ENCODE measurements at regions not wholly inside any gene's neighbourhood (a gene's known extent, or its start where the extent isn't known, plus 50 kb on each side); places are given as distances from the start of the nearest gene placed in this dataset.

DNA sequence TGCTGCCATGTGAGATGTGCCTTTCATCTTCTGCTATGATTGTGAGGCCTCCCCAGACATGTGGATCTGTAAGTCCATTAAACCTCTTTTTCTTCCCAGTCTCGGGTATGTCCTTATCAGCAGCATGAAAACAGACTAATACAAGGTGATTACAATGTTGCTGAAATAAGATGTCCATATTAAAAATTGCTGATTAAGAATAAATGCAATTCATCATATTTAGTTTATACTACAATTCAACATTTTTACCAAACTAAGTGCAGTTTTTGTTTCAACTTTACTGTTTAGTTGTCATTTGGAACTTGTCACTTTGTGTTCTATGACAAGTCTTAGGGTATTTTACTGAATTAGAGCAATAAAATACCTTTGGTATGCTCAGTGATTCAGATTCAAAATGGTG is 127.6 kb upstream of the TMCO5A start:
- Histone ChIP-seq H3K27me3 (ENCODE audit: insufficient read depth, low read depth, severe bottlenecking) (no peaks in the 10 kb centered on the region), H3K27ac (no peak overlapping the region)
- TF ChIP-seq, protein P1, sequence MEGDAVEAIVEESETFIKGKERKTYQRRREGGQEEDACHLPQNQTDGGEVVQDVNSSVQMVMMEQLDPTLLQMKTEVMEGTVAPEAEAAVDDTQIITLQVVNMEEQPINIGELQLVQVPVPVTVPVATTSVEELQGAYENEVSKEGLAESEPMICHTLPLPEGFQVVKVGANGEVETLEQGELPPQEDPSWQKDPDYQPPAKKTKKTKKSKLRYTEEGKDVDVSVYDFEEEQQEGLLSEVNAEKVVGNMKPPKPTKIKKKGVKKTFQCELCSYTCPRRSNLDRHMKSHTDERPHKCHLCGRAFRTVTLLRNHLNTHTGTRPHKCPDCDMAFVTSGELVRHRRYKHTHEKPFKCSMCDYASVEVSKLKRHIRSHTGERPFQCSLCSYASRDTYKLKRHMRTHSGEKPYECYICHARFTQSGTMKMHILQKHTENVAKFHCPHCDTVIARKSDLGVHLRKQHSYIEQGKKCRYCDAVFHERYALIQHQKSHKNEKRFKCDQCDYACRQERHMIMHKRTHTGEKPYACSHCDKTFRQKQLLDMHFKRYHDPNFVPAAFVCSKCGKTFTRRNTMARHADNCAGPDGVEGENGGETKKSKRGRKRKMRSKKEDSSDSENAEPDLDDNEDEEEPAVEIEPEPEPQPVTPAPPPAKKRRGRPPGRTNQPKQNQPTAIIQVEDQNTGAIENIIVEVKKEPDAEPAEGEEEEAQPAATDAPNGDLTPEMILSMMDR (IDR thresholded peaks at IDR 0.05; ENCODE audit: low read depth, low read length), result no peak

DNA sequence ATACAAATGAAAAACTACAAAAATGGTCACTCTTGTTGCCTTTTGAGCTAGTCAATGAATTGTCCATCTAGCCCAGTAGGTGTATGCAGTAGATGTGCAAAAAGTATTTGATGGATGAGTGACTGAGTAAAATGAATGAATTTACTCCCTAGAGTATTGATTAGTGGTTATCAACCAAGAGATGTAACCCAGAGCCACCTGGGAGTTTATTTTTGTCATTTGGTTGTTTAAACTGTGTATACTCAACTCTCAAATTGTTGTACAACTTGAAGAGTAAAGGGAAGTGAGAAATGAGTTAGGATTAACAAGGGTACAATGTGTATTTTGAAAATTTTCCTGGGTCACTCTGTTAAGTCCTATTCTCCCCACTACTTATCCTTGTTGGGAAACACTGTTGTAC is 124.1 kb upstream of the TMCO5A start:
- H3K27me3 ChIP-seq (ENCODE audit: insufficient read depth, low read depth, severe bottlenecking), result no peaks in the 10 kb centered on the region

More for the DNA sequence above, 127.6 kb upstream of the TMCO5A start:
- no peaks in the 10 kb centered on the region for H3K36me3 ChIP-seq
- H3K9me3 ChIP-seq (ENCODE audit: severe bottlenecking), result no peaks in the 10 kb centered on the region
- DNase-seq, result no peak
- H3K4me3 ChIP-seq (ENCODE audit: low read depth, low read length), result no peak overlapping the region

DNA sequence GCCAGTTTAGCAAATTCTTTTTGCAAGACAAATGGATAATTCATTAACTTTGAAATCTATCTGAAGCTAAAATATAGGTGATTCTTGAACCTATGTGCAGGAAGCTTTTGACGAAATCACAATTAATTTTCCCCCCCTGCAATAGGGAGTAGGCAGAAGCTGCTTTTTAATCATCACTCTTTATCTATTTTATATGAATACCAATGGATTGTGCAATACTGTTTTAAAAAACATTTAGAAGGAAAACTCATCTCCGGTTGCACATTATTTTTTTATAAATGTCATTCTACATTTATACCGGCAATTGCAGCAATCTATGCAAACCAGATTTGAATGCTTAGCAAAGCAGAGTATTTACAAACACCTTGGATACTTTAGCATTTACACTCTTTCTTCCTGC is 121.1 kb upstream of the TMCO5A start:
- no peak overlapping the region for H3K27ac ChIP-seq
- no peaks in the 10 kb centered on the region for H3K27me3 ChIP-seq (ENCODE audit: insufficient read depth, low read depth, severe bottlenecking)
- no peak overlapping the region for H3K4me3 ChIP-seq (ENCODE audit: low read depth, low read length)
- TF ChIP-seq, protein P1 (IDR thresholded peaks at IDR 0.05; ENCODE audit: low read depth, low read length), result no peak
- H3K9me3 ChIP-seq (ENCODE audit: severe bottlenecking), result no peaks in the 10 kb centered on the region
- no peak for DNase-seq
- H3K36me3 ChIP-seq, result no peaks in the 10 kb centered on the region

More for the DNA sequence above, 124.1 kb upstream of the TMCO5A start:
- no peak for DNase-seq
- TF ChIP-seq, protein P1 (IDR thresholded peaks at IDR 0.05; ENCODE audit: low read depth, low read length), result no peak
- Histone ChIP-seq H3K36me3 (no peaks in the 10 kb centered on the region), H3K9me3 (ENCODE audit: severe bottlenecking) (no peaks in the 10 kb centered on the region), H3K4me3 (ENCODE audit: low read depth, low read length) (no peak overlapping the region), H3K27ac (no peak overlapping the region)

DNA sequence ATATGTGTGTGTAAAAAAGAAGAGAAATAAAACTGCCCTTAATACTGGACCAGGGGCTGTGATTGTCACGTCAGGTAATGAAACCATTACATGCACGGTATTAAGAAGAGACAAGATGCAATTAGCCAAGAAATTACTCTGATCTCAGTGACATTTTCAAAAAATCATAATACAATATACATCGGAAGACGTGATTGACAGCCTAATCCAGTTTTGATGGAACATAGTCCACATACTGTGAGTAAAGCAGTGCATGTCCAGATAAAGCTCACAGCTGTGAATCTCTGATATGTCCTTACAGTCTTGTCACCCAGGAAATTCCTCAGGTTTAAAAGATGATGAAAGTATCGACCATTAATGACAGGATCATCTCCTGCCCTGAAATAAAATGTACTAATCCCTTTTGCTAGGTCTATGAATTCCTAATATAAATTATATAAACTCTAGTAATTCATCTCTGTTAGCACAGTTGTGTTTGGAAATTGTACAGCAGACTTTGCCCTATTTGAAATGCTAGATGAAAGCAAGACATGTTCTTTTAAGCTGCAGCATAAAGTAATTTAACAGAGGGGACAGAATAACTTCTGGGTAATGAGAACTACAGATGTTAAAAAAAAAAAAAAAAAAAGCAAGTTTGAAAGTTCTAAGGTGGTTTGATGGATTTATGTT is 119.5 kb upstream of the TMCO5A start:
- H3K4me3 ChIP-seq (ENCODE audit: low read depth, low read length), result no peak overlapping the region
- no peaks in the 10 kb centered on the region for H3K27me3 ChIP-seq (ENCODE audit: insufficient read depth, low read depth, severe bottlenecking)
- no peak for DNase-seq
- H3K36me3 ChIP-seq, result no peaks in the 10 kb centered on the region
- TF ChIP-seq, protein P1 (IDR thresholded peaks at IDR 0.05; ENCODE audit: low read depth, low read length), result no peak
- no peaks in the 10 kb centered on the region for H3K9me3 ChIP-seq (ENCODE audit: severe bottlenecking)
- no peak overlapping the region for H3K27ac ChIP-seq

DNA sequence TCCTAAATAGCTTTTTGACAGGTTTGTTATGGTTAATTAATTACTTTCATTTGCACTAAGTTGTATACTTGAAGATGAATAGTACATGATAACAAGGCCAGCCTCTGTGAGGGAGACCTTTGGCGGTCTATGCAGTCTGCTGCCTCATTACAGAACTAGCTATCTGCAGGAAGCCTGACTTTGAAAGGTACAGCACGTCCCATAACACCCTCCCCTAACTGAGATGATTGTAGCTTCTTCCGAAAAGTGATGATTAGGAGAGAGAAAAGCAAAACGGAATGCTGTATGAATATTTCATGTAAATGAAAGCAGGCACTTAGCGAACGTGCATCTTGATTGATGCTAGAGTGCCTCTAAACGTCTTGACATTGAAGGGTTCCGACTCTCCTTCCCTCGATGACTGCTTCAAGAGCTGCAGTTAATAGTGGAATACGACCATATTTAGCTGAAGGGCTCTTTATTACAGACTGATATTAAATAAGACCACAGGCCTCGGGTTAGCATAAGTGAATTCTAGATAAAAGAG is 116.2 kb upstream of the TMCO5A start:
- DNase-seq, result no peak
- no peak overlapping the region for H3K27ac ChIP-seq
- H3K4me3 ChIP-seq (ENCODE audit: low read depth, low read length), result no peak overlapping the region
- H3K27me3 ChIP-seq (ENCODE audit: insufficient read depth, low read depth, severe bottlenecking), result no peaks in the 10 kb centered on the region
- no peaks in the 10 kb centered on the region for H3K9me3 ChIP-seq (ENCODE audit: severe bottlenecking)
- H3K36me3 ChIP-seq, result no peaks in the 10 kb centered on the region
- TF ChIP-seq, protein P1 (IDR thresholded peaks at IDR 0.05; ENCODE audit: low read depth, low read length), result no peak

DNA sequence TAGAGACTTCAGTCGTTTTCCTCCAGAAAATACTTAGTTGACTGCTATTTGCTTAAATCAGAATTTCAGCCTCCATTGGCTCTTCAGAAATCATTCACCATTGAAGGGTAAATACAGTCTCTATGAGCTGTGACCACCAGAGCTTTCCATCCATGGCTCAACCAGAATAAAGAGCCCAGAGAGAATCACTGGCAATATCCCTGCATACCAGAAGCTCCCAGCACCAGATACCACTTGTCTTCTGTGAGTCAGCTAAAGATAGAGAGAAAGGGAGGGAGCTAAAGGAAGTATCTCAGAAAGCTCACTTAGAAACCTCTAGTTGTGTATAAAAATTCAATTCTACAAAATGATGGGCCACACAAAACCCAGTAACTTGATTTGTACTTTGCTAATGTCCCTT is 115.2 kb upstream of the TMCO5A start:
- TF ChIP-seq, protein P1 (IDR thresholded peaks at IDR 0.05; ENCODE audit: low read depth, low read length), result no peak
- no peak overlapping the region for H3K27ac ChIP-seq
- no peak for DNase-seq
- H3K27me3 ChIP-seq (ENCODE audit: insufficient read depth, low read depth, severe bottlenecking), result no peaks in the 10 kb centered on the region
- no peak overlapping the region for H3K4me3 ChIP-seq (ENCODE audit: low read depth, low read length)
- H3K9me3 ChIP-seq (ENCODE audit: severe bottlenecking), result no peaks in the 10 kb centered on the region
- H3K36me3 ChIP-seq, result no peaks in the 10 kb centered on the region
